GM12864 (cell line): ENCODE measurements at regions not wholly inside any gene's neighbourhood (a gene's known extent, or its start where the extent isn't known, plus 50 kb on each side); places are given as distances from the start of the nearest gene placed in this dataset.

Source experiments
- DNase-seq: peaks from one replicate; pipeline ENCODE4 v3.0.0-alpha.2; 2011; ENCODE audit warnings: low read depth
- H3K4me3 ChIP-seq: 2 replicates; pipeline ENCODE4 v1.5.1; 2011; ENCODE audit warnings: mild to moderate bottlenecking, low read depth, low read length, control low read depth
- CTCF ChIP-seq: IDR thresholded peaks from 2 replicates; pipeline ENCODE4 v1.5.1; 2011; ENCODE audit warnings: low read depth, mild to moderate bottlenecking, moderate library complexity, low read length, control low read depth, inconsistent platforms; ENCODE audit errors: missing control alignments

- DNase-seq: no peak
- TF ChIP-seq CTCF: no peak
- H3K4me3 ChIP-seq: no peak overlapping the region
Measured at GRCh38 chr2:171235262-171235881, 74.7 kb upstream of the TLK1 start.

GRCh38 chr2:171230176-171230575 lies 69.5 kb upstream of the TLK1 start:
- no peak for DNase-seq
- TF ChIP-seq CTCF: no peak
- H3K4me3 ChIP-seq: no peak overlapping the region

- no peak for TF ChIP-seq CTCF
- H3K4me3 ChIP-seq: no peak overlapping the region
- no peak for DNase-seq
Measured at GRCh38 chr2:171228826-171229225, 68.1 kb upstream of the TLK1 start.

- no peak for TF ChIP-seq CTCF
- no peak for DNase-seq
Measured at GRCh38 chr2:171227066-171227782, 66.5 kb upstream of the TLK1 start.

GRCh38 chr2:171226461-171226860 lies 65.8 kb upstream of the TLK1 start:
- no peak overlapping the region for H3K4me3 ChIP-seq
- TF ChIP-seq CTCF: no peak
- DNase-seq: no peak

More at GRCh38 chr2:171227066-171227782, 66.5 kb upstream of the TLK1 start:
- no peak overlapping the region for H3K4me3 ChIP-seq

- H3K4me3 ChIP-seq: no peak overlapping the region
- no peak for DNase-seq
- TF ChIP-seq CTCF: no peak
Measured at GRCh38 chr2:171225989-171226388, 65.3 kb upstream of the TLK1 start.
